HG03159 (cell line): ENCODE measurements at regions not wholly inside any gene's neighbourhood (a gene's known extent, or its start where the extent isn't known, plus 50 kb on each side); places are given as distances from the start of the nearest gene placed in this dataset.
"Not testable (repeated sequence)": the region's sequence is repeated elsewhere in the genome, so short reads cannot be mapped to it uniquely, and the experiment has no call there.

Experiments
- ATAC-seq: cut with Tn5 transposase; IDR thresholded peaks from one replicate; pipeline ENCODE4 v1.9.1; 2021; ENCODE audit warnings: mild to moderate bottlenecking, moderate library complexity; ENCODE audit not compliant: unreplicated experiment

- ATAC-seq = peak; percentile 70
These were observed 502.9 kb upstream of the PCDH10 start for GRCh38 chr4:132646186-132646585.

- ATAC-seq = no peak
These were observed 497.9 kb upstream of the PCDH10 start for GRCh38 chr4:132651196-132651595.

GRCh38 chr4:132660181-132660580, 488.9 kb upstream of the PCDH10 start:
- no peak for ATAC-seq

- no peak for ATAC-seq
These were observed 486.6 kb upstream of the PCDH10 start for GRCh38 chr4:132662456-132662855.

- ATAC-seq = no peak
These were observed 479.3 kb upstream of the PCDH10 start for GRCh38 chr4:132669786-132670185.

- ATAC-seq = no peak
These were observed 478.5 kb upstream of the PCDH10 start for GRCh38 chr4:132670557-132670956.

GRCh38 chr4:132683957-132684356, 465.1 kb upstream of the PCDH10 start:
- ATAC-seq = no peak

- ATAC-seq = no peak
These were observed 458.1 kb upstream of the PCDH10 start for GRCh38 chr4:132691026-132691425.

- ATAC-seq = no peak
These were observed 457.4 kb upstream of the PCDH10 start for GRCh38 chr4:132691668-132692067.

GRCh38 chr4:132694775-132695174, 454.3 kb upstream of the PCDH10 start:
- no peak for ATAC-seq

GRCh38 chr4:132697505-132697904, 451.6 kb upstream of the PCDH10 start:
- not testable (repeated sequence) for ATAC-seq

- no peak for ATAC-seq
These were observed 441.1 kb upstream of the PCDH10 start for GRCh38 chr4:132707955-132708354.

GRCh38 chr4:132709056-132709455, 440.0 kb upstream of the PCDH10 start:
- ATAC-seq = no peak

- ATAC-seq = no peak
These were observed 438.1 kb upstream of the PCDH10 start for GRCh38 chr4:132710971-132711370.

GRCh38 chr4:132737344-132737743, 411.8 kb upstream of the PCDH10 start:
- no peak for ATAC-seq

- ATAC-seq = no peak
These were observed 389.8 kb upstream of the PCDH10 start for GRCh38 chr4:132759199-132759780.

- no peak for ATAC-seq
These were observed 385.6 kb upstream of the PCDH10 start for GRCh38 chr4:132763465-132763864.

- no peak for ATAC-seq
These were observed 381.2 kb upstream of the PCDH10 start for GRCh38 chr4:132767901-132768300.

GRCh38 chr4:132770776-132771175, 378.3 kb upstream of the PCDH10 start:
- ATAC-seq = no peak

GRCh38 chr4:132792310-132792709, 356.8 kb upstream of the PCDH10 start:
- no peak for ATAC-seq

GRCh38 chr4:132797856-132798255, 351.2 kb upstream of the PCDH10 start:
- ATAC-seq = no peak

GRCh38 chr4:132809298-132810032, 339.6 kb upstream of the PCDH10 start:
- no peak for ATAC-seq

- not testable (repeated sequence) for ATAC-seq
These were observed 336.0 kb upstream of the PCDH10 start for GRCh38 chr4:132813061-132813460.
